ENCODE measurements at regions not wholly inside any gene's neighbourhood (a gene's known extent, or its start where the extent isn't known, plus 50 kb on each side); places are given as distances from the start of the nearest gene placed in this dataset.

GRCh38 chr6:11878029-11878428 is 99.4 kb upstream of the ADTRP start:
- H3K4me3 ChIP-seq (ENCODE audit: low read length in 3 of 3): no peak overlapping the region
- H3K9ac ChIP-seq (ENCODE audit: low read depth in 1 of 3, low read length in 3 of 3): no peak overlapping the region
- H3K9me3 ChIP-seq (ENCODE audit: control insufficient read depth in 3 of 3, low read length in 3 of 3): no peaks in the 10 kb centered on the region
- no peaks in the 10 kb centered on the region for H3K4me1 ChIP-seq (ENCODE audit: control insufficient read depth in 3 of 3, insufficient read depth in 3 of 3, low read length in 3 of 3)
- no peak overlapping the region for H3K27ac ChIP-seq (ENCODE audit: low read depth, low read length)
- H3K27me3 ChIP-seq (ENCODE audit: control insufficient read depth in 3 of 3, insufficient read depth in 3 of 3, low read length in 3 of 3): no peaks in the 10 kb centered on the region
- H3K36me3 ChIP-seq (ENCODE audit: control insufficient read depth in 3 of 3, insufficient read depth in 3 of 3, low read length in 3 of 3): no peaks in the 10 kb centered on the region

DNA sequence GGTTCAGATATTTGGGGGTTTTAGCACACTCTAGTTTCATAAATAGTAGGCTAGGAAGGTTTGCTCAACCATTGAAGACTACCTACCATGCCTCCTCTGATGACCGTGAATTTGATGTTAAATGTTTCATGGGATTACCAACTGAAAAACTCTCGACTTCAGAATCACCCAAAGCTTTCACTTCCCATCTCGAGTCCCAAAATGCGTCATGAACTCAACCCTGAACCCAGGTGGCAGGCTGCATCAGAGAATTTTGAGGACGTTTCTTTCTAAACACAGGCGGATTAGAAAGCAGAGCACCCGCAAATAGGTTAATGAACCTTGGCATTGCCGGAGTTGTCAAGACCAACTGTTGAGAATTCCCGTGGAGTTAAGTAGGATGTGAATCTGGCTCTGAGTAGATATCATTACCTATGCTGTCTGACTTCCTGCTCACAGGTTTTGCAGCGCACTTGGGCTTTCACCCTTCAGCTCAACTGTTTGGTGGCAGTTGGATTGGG is 98.4 kb upstream of the ADTRP start:
- Histone ChIP-seq H3K27me3 (ENCODE audit: control insufficient read depth in 3 of 3, insufficient read depth in 3 of 3, low read length in 3 of 3) (no peaks in the 10 kb centered on the region), H3K9me3 (ENCODE audit: control insufficient read depth in 3 of 3, low read length in 3 of 3) (no peaks in the 10 kb centered on the region), H3K27ac (ENCODE audit: low read depth, low read length) (no peak overlapping the region), H3K4me1 (ENCODE audit: control insufficient read depth in 3 of 3, insufficient read depth in 3 of 3, low read length in 3 of 3) (no peaks in the 10 kb centered on the region), H3K9ac (ENCODE audit: low read depth in 1 of 3, low read length in 3 of 3) (no peak overlapping the region), H3K36me3 (ENCODE audit: control insufficient read depth in 3 of 3, insufficient read depth in 3 of 3, low read length in 3 of 3) (no peaks in the 10 kb centered on the region), H3K4me3 (ENCODE audit: low read length in 3 of 3) (no peak overlapping the region)

GRCh38 chr6:11875325-11876109 is 96.9 kb upstream of the ADTRP start:
- Histone ChIP-seq H3K36me3 (ENCODE audit: control insufficient read depth in 3 of 3, insufficient read depth in 3 of 3, low read length in 3 of 3) (no peaks in the 10 kb centered on the region), H3K27me3 (ENCODE audit: control insufficient read depth in 3 of 3, insufficient read depth in 3 of 3, low read length in 3 of 3) (no peaks in the 10 kb centered on the region), H3K9ac (ENCODE audit: low read depth in 1 of 3, low read length in 3 of 3) (no peak overlapping the region), H3K4me3 (ENCODE audit: low read length in 3 of 3) (no peak overlapping the region), H3K9me3 (ENCODE audit: control insufficient read depth in 3 of 3, low read length in 3 of 3) (no peaks in the 10 kb centered on the region), H3K27ac (ENCODE audit: low read depth, low read length) (no peak overlapping the region), H3K4me1 (ENCODE audit: control insufficient read depth in 3 of 3, insufficient read depth in 3 of 3, low read length in 3 of 3) (no peaks in the 10 kb centered on the region)

- H3K27ac ChIP-seq (ENCODE audit: low read depth, low read length): no peak overlapping the region
These were observed 91.2 kb upstream of the ADTRP start for GRCh38 chr6:11869672-11870340.

GRCh38 chr6:11868392-11868791 is 89.8 kb upstream of the ADTRP start:
- H3K27ac ChIP-seq (ENCODE audit: low read depth, low read length): no peak overlapping the region
- H3K4me3 ChIP-seq (ENCODE audit: low read length in 3 of 3): no peak overlapping the region
- H3K27me3 ChIP-seq (ENCODE audit: control insufficient read depth in 3 of 3, insufficient read depth in 3 of 3, low read length in 3 of 3): no peaks in the 10 kb centered on the region
- no peaks in the 10 kb centered on the region for H3K36me3 ChIP-seq (ENCODE audit: control insufficient read depth in 3 of 3, insufficient read depth in 3 of 3, low read length in 3 of 3)
- no peaks in the 10 kb centered on the region for H3K9me3 ChIP-seq (ENCODE audit: control insufficient read depth in 3 of 3, low read length in 3 of 3)
- H3K9ac ChIP-seq (ENCODE audit: low read depth in 1 of 3, low read length in 3 of 3): no peak overlapping the region
- peaks cover 0 to 9% (median 7%) of the 10 kb centered on the region in 3 donors for H3K4me1 ChIP-seq (ENCODE audit: control insufficient read depth in 3 of 3, insufficient read depth in 3 of 3, low read length in 3 of 3)

More at GRCh38 chr6:11869672-11870340, 91.2 kb upstream of the ADTRP start:
- H3K9me3 ChIP-seq (ENCODE audit: control insufficient read depth in 3 of 3, low read length in 3 of 3): no peaks in the 10 kb centered on the region
- H3K9ac ChIP-seq (ENCODE audit: low read depth in 1 of 3, low read length in 3 of 3): no peak overlapping the region
- peaks cover 0 to 9% (median 7%) of the 10 kb centered on the region in 3 donors for H3K4me1 ChIP-seq (ENCODE audit: control insufficient read depth in 3 of 3, insufficient read depth in 3 of 3, low read length in 3 of 3)
- H3K27me3 ChIP-seq (ENCODE audit: control insufficient read depth in 3 of 3, insufficient read depth in 3 of 3, low read length in 3 of 3): no peaks in the 10 kb centered on the region
- H3K4me3 ChIP-seq (ENCODE audit: low read length in 3 of 3): no peak overlapping the region
- H3K36me3 ChIP-seq (ENCODE audit: control insufficient read depth in 3 of 3, insufficient read depth in 3 of 3, low read length in 3 of 3): no peaks in the 10 kb centered on the region

- H3K27me3 ChIP-seq (ENCODE audit: control insufficient read depth in 3 of 3, insufficient read depth in 3 of 3, low read length in 3 of 3): no peaks in the 10 kb centered on the region
- H3K9me3 ChIP-seq (ENCODE audit: control insufficient read depth in 3 of 3, low read length in 3 of 3): no peaks in the 10 kb centered on the region
- no peak overlapping the region for H3K9ac ChIP-seq (ENCODE audit: low read depth in 1 of 3, low read length in 3 of 3)
- H3K4me3 ChIP-seq (ENCODE audit: low read length in 3 of 3): no peak overlapping the region
- H3K36me3 ChIP-seq (ENCODE audit: control insufficient read depth in 3 of 3, insufficient read depth in 3 of 3, low read length in 3 of 3): no peaks in the 10 kb centered on the region
- H3K4me1 ChIP-seq (ENCODE audit: control insufficient read depth in 3 of 3, insufficient read depth in 3 of 3, low read length in 3 of 3): peaks cover 0 to 9% (median 7%) of the 10 kb centered on the region in 3 donors
- no peak overlapping the region for H3K27ac ChIP-seq (ENCODE audit: low read depth, low read length)
These were observed 87.2 kb upstream of the ADTRP start for GRCh38 chr6:11865680-11866300.

GRCh38 chr6:11858439-11858838 is 79.8 kb upstream of the ADTRP start:
- peaks cover 0 to 6% (median 5%) of the 10 kb centered on the region in 3 donors for H3K4me1 ChIP-seq (ENCODE audit: control insufficient read depth in 3 of 3, insufficient read depth in 3 of 3, low read length in 3 of 3)
- no peak overlapping the region for H3K9ac ChIP-seq (ENCODE audit: low read depth in 1 of 3, low read length in 3 of 3)
- H3K9me3 ChIP-seq (ENCODE audit: control insufficient read depth in 3 of 3, low read length in 3 of 3): no peaks in the 10 kb centered on the region
- H3K27me3 ChIP-seq (ENCODE audit: control insufficient read depth in 3 of 3, insufficient read depth in 3 of 3, low read length in 3 of 3): no peaks in the 10 kb centered on the region
- H3K4me3 ChIP-seq (ENCODE audit: low read length in 3 of 3): no peak overlapping the region
- H3K36me3 ChIP-seq (ENCODE audit: control insufficient read depth in 3 of 3, insufficient read depth in 3 of 3, low read length in 3 of 3): no peaks in the 10 kb centered on the region
- no peak overlapping the region for H3K27ac ChIP-seq (ENCODE audit: low read depth, low read length)

DNA sequence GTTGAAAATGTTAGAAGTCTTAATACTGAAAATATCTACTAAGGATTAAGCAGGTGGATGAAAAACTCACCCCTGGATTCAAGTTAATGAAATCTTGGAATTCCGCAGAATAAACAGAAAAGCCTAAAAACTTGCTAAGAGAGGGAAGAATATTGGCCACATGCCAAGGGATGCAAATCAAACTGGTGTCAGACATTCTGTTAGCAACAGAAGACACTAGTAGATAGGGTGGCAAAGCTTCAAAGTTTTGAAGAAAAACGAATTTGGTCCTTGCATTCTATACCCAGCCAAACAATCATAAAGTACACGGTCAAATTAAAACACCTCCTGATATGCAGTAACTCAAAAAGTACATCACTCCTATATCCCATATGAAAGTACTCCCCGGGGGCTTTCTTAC is 77.1 kb upstream of the ADTRP start:
- Histone ChIP-seq H3K9me3 (ENCODE audit: control insufficient read depth in 3 of 3, low read length in 3 of 3) (no peaks in the 10 kb centered on the region), H3K36me3 (ENCODE audit: control insufficient read depth in 3 of 3, insufficient read depth in 3 of 3, low read length in 3 of 3) (no peaks in the 10 kb centered on the region), H3K27ac (ENCODE audit: low read depth, low read length) (no peak overlapping the region), H3K27me3 (ENCODE audit: control insufficient read depth in 3 of 3, insufficient read depth in 3 of 3, low read length in 3 of 3) (no peaks in the 10 kb centered on the region), H3K4me1 (ENCODE audit: control insufficient read depth in 3 of 3, insufficient read depth in 3 of 3, low read length in 3 of 3) (peaks cover 0 to 8% (median 6%) of the 10 kb centered on the region in 3 donors), H3K4me3 (ENCODE audit: low read length in 3 of 3) (no peak overlapping the region), H3K9ac (ENCODE audit: low read depth in 1 of 3, low read length in 3 of 3) (no peak overlapping the region)

- no peak overlapping the region for H3K27ac ChIP-seq (ENCODE audit: low read depth, low read length)
- no peaks in the 10 kb centered on the region for H3K27me3 ChIP-seq (ENCODE audit: control insufficient read depth in 3 of 3, insufficient read depth in 3 of 3, low read length in 3 of 3)
- H3K4me1 ChIP-seq (ENCODE audit: control insufficient read depth in 3 of 3, insufficient read depth in 3 of 3, low read length in 3 of 3): peaks cover 0 to 8% (median 6%) of the 10 kb centered on the region in 3 donors
- no peak overlapping the region for H3K9ac ChIP-seq (ENCODE audit: low read depth in 1 of 3, low read length in 3 of 3)
- H3K9me3 ChIP-seq (ENCODE audit: control insufficient read depth in 3 of 3, low read length in 3 of 3): no peaks in the 10 kb centered on the region
- H3K36me3 ChIP-seq (ENCODE audit: control insufficient read depth in 3 of 3, insufficient read depth in 3 of 3, low read length in 3 of 3): no peaks in the 10 kb centered on the region
- H3K4me3 ChIP-seq (ENCODE audit: low read length in 3 of 3): no peak overlapping the region
These were observed 76.0 kb upstream of the ADTRP start for GRCh38 chr6:11854408-11855165.

All from skeletal muscle tissue (tissue), 3 donors.